ENCODE measurements at regions not wholly inside any gene's neighbourhood (a gene's known extent, or its start where the extent isn't known, plus 50 kb on each side); places are given as distances from the start of the nearest gene placed in this dataset.
A peak's percentile ranks its signal among the peaks of the same experiment; 100 is the strongest.

DNA sequence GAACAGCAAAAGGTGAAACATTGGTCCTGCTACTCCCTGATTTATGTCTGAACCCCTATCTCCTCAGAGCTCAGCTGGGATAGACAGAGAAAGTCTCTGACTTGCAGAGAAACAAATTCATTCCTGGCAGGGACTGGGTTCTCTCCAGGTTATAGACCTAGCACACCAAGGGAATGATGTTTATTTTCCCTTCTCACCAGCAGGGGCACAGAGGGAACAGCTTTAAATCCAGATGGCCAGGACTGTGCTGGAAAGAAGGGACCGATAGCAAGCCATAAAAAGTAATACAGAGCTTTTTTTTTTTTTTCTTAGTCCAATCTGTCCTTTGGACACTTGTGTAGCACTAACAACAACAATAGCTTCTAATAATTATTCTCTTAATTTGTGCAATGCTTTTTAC lies 141.1 kb upstream of the C9orf72 start:
- TF ChIP-seq, protein P1, sequence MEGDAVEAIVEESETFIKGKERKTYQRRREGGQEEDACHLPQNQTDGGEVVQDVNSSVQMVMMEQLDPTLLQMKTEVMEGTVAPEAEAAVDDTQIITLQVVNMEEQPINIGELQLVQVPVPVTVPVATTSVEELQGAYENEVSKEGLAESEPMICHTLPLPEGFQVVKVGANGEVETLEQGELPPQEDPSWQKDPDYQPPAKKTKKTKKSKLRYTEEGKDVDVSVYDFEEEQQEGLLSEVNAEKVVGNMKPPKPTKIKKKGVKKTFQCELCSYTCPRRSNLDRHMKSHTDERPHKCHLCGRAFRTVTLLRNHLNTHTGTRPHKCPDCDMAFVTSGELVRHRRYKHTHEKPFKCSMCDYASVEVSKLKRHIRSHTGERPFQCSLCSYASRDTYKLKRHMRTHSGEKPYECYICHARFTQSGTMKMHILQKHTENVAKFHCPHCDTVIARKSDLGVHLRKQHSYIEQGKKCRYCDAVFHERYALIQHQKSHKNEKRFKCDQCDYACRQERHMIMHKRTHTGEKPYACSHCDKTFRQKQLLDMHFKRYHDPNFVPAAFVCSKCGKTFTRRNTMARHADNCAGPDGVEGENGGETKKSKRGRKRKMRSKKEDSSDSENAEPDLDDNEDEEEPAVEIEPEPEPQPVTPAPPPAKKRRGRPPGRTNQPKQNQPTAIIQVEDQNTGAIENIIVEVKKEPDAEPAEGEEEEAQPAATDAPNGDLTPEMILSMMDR (IDR thresholded peaks at IDR 0.05; ENCODE audit: insufficient read depth, low read length, poor library complexity, severe bottlenecking): peak; percentile 6
- DNase-seq (ENCODE audit: low read depth): no peak
- no peaks in the 10 kb centered on the region for H3K36me3 ChIP-seq (ENCODE audit: control insufficient read depth, insufficient read depth, low read length)

DNA sequence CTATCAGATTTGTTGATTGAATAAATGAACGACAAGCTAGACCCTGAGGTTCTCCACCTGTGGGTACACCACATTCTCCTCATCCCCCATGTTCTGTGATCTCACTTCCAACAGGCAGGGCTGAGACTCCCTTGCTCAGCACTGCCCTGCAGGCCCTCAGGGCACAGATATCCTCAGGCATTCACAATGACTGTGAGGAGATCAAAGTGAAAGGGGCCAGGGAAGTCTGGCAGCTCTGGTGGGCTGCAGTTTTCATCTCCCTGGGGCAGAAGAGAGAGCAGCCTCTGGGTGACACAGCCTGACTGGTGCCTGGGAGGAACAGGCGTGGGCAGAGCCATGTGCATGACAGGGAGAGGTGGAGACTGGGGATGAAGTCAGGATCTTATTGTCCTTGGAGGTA lies 142.4 kb upstream of the C9orf72 start:
- Histone ChIP-seq H3K4me3 (ENCODE audit: low read depth, low read length) (no peak overlapping the region), H3K36me3 (ENCODE audit: control insufficient read depth, insufficient read depth, low read length) (no peaks in the 10 kb centered on the region), H3K27me3 (ENCODE audit: control insufficient read depth, insufficient read depth, low read length) (no peaks in the 10 kb centered on the region)
- TF ChIP-seq, protein P1 (IDR thresholded peaks at IDR 0.05; ENCODE audit: insufficient read depth, low read length, poor library complexity, severe bottlenecking): no peak
- DNase-seq (ENCODE audit: low read depth): no peak

More for the DNA sequence above, 141.1 kb upstream of the C9orf72 start:
- no peak overlapping the region for H3K4me3 ChIP-seq (ENCODE audit: low read depth, low read length)
- H3K27me3 ChIP-seq (ENCODE audit: control insufficient read depth, insufficient read depth, low read length): no peaks in the 10 kb centered on the region

DNA sequence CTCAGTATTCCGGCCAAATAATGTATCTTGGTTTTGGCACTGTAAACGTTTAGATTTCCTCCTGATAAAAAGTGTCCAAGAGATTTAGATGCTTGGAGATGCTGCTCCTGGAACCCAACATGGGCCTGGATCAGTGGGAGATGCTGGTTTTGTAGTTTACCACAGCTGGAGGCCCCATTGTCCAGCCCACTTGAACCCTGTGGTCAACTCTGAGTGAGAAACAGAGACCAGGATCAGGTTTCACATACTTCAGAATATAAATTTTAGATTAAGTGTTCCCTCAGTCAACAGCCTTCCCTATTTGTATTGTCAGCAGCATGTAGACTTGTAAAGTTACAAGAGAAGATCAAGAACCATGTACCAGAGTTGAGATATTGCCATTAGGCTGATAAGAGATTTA lies 144.7 kb upstream of the C9orf72 start:
- Histone ChIP-seq H3K36me3 (ENCODE audit: control insufficient read depth, insufficient read depth, low read length) (no peaks in the 10 kb centered on the region), H3K4me3 (ENCODE audit: low read depth, low read length) (no peak overlapping the region), H3K27me3 (ENCODE audit: control insufficient read depth, insufficient read depth, low read length) (no peaks in the 10 kb centered on the region)
- TF ChIP-seq, protein P1 (IDR thresholded peaks at IDR 0.05; ENCODE audit: insufficient read depth, low read length, poor library complexity, severe bottlenecking): no peak
- DNase-seq (ENCODE audit: low read depth): no peak

DNA sequence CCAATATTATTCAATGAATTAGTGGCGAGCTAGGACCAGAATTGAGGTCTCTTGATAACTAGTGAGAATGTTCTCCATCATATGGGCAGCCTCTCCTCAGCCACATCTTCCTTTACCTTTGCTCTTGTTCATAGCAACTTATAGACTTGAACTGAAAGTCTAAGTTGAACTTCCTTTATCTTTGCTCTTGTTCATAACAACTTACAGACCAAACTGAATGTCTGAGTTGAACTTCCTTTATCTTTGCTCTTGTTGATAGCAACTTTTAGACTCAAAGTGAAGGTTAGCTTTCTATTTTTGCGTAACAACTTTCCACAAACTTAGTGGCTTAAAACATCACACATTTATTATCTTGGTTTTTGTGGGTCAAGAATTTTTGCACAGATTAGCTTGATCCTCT lies 146.4 kb upstream of the C9orf72 start:
- TF ChIP-seq, protein P1 (IDR thresholded peaks at IDR 0.05; ENCODE audit: insufficient read depth, low read length, poor library complexity, severe bottlenecking): no peak
- no peaks in the 10 kb centered on the region for H3K36me3 ChIP-seq (ENCODE audit: control insufficient read depth, insufficient read depth, low read length)
- DNase-seq (ENCODE audit: low read depth): no peak
- H3K27me3 ChIP-seq (ENCODE audit: control insufficient read depth, insufficient read depth, low read length): no peaks in the 10 kb centered on the region
- no peak overlapping the region for H3K4me3 ChIP-seq (ENCODE audit: low read depth, low read length)

DNA sequence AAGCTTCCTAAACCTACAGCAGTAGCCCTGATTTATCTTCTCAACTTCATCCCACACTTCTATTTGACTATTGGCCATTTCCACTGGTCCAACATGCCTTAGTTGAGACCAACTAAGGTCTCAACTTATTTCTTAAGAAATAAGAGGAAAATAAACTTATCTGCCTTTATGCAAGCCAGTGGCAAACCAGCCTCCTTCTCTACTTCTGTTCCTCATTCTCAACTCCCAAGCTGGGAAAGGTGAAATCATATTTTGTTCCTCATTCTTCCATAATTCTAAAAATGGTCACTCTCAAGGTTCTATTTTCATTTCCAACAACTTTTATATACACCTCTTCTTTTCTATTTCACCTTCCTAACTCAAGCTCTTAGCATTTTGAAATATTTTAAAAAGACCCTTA lies 149.6 kb upstream of the C9orf72 start:
- no peak for DNase-seq (ENCODE audit: low read depth)
- Histone ChIP-seq H3K4me3 (ENCODE audit: low read depth, low read length) (no peak overlapping the region), H3K36me3 (ENCODE audit: control insufficient read depth, insufficient read depth, low read length) (no peaks in the 10 kb centered on the region), H3K27me3 (ENCODE audit: control insufficient read depth, insufficient read depth, low read length) (no peaks in the 10 kb centered on the region)
- TF ChIP-seq, protein P1 (IDR thresholded peaks at IDR 0.05; ENCODE audit: insufficient read depth, low read length, poor library complexity, severe bottlenecking): no peak

DNA sequence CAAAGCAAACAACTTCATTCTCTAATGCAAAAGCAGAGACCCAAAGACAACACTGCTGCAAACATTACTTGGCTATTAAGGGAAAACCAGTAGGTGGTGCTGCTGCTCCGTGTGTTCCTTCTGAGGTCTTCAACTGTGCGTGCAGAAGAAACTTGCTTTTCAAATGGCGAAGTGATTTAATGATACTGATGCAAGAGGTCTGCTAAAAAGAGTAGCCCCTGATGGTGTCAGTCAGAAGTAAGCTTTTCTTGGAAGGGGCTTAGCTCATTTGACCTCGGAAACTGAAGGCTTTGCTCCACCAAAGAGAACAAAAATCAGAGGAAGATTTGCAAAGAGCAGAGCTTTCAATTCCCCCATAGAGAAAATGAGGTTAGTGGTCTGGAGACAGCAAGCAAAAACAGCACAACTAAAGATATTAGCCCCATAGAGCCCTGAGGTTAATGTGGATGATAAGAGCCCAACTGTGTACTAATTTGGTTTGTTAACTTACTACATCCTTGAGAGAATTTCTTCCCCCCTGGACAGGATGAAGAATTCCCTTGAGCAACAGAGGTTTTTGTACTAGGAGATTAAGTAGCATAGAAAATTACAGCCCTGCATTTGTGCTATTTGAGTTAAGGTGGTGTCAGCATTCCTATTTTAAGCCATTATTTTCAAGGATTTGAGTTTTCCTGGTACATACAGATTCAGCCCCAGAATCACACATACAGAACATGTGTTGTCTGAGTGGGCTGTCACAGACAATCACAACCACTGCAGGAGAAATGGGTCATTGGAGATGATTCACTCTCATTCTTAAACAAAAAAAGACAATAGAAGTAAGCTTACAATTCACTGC lies 153.2 kb upstream of the C9orf72 start:
- TF ChIP-seq, protein P1 (IDR thresholded peaks at IDR 0.05; ENCODE audit: insufficient read depth, low read length, poor library complexity, severe bottlenecking): peak; percentile 79
- peak; percentile 29 for DNase-seq (ENCODE audit: low read depth)
- Histone ChIP-seq H3K4me3 (ENCODE audit: low read depth, low read length) (no peak overlapping the region), H3K27me3 (ENCODE audit: control insufficient read depth, insufficient read depth, low read length) (no peaks in the 10 kb centered on the region), H3K36me3 (ENCODE audit: control insufficient read depth, insufficient read depth, low read length) (no peaks in the 10 kb centered on the region)

All from kidney epithelial cell (primary cell).